NCI-H748 (cell line): ENCODE measurements at regions not wholly inside any gene's neighbourhood (a gene's known extent, or its start where the extent isn't known, plus 50 kb on each side); places are given as distances from the start of the nearest gene placed in this dataset.

ENCODE experiments used
- DNase-seq: peaks from one replicate; lab custom pipeline; 2025; ENCODE audit not compliant: unreplicated experiment; lab: John Stamatoyannopoulos, UW

GRCh38 chr2:58860586-58860985, 619.5 kb upstream of the FANCL start:
- DNase-seq = no peak

- no peak for DNase-seq
Measured at GRCh38 chr2:58856100-58856499, 615.0 kb upstream of the FANCL start.

- peak; percentile 22 for DNase-seq
Measured at GRCh38 chr2:58853420-58853819, 612.3 kb upstream of the FANCL start.

GRCh38 chr2:58852905-58853304, 611.8 kb upstream of the FANCL start:
- DNase-seq = no peak

GRCh38 chr2:58852243-58852642, 611.1 kb upstream of the FANCL start:
- DNase-seq = no peak

GRCh38 chr2:58851598-58851997, 610.5 kb upstream of the FANCL start:
- DNase-seq = no peak

DNA sequence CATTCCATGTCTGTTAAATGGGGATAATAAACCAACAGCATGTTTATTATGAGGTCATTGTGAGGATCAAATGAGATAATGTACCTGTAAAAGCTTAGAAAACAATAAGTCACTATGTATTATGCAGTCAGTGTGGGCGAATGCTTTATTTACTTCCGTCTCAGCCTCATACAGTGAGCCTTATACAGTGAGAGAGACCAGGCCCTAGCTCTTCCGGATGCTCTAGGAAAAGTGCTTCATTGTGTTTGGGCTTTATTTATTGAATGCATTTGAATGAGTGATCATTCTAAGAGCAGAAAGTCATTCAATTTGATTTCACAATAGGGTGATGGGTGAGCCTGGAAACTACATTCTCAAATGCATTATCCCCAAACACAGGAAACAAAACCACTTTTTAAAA, 603.9 kb upstream of the FANCL start:
- DNase-seq = peak; percentile 74

DNA sequence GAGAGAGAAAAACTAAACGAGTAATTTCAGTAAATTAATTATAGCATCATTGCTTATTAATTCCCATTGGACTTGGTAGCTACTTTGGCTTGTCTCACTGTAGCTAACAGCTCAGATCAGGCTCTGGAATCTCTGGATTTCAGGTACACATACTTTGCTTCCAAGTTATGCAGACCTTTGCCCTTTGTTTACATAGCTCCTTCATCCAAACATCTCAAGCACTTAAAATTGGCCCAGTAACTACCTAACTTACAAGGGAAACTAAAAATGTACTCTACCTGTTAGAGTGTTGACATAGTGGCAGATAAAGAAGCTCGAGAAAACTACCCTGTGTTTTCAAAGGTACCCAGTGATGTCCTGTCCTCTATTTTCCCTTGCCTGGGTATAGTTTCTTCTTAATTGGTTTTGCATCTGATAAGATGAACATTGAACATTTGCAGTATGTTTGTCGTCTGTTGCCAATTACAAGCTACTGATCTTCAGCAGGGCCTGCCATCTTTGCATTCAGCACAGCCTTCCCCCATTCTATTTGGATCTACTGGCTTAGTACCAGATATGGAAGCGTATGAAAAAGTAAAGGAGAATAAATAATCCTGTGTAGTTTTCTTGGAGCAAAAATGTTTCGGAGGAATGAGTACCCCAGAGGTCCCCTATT, 601.5 kb upstream of the FANCL start:
- DNase-seq = no peak

DNA sequence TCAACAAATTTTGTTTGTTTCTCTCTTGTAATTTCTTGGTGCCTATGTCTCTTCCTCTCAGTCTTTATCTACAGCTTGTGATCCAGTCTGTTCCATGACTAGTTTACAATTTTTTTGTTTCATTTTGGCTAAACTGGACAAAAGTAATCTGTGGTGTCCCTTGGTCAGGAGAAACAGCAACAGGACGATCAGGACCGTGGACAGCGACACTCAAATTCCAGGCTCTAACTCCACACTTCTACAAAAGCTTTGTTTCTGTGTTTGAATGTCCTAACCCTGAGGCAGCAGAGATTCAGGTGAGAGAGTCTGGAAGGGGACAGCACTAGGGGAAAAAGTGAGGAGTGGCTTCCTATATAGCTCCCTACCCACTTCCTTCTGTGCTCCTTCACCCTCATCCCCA, 593.3 kb upstream of the FANCL start:
- no peak for DNase-seq

DNA sequence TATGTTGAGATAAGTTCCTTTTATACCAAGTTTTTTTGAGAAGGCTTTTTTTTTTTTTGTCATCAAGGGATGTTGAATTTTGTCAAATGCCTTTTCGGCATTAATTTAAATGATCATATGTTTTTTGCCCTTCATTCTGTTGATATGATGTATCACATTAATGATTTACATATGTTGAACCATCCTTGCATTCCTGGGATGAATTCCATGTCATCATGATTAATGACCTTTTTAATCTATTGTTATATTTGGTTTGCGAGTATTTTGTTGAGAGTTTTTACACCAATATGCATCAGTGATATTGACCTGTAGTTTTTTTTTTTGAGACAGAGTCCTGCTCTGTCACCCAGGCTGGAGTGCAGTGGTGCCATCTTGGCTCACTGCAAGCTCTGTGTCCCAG, 585.7 kb upstream of the FANCL start:
- no peak for DNase-seq

GRCh38 chr2:58812771-58813344, 571.7 kb upstream of the FANCL start:
- peak; percentile 19 for DNase-seq

- no peak for DNase-seq
Measured at GRCh38 chr2:58805126-58805525, 564.0 kb upstream of the FANCL start.

DNA sequence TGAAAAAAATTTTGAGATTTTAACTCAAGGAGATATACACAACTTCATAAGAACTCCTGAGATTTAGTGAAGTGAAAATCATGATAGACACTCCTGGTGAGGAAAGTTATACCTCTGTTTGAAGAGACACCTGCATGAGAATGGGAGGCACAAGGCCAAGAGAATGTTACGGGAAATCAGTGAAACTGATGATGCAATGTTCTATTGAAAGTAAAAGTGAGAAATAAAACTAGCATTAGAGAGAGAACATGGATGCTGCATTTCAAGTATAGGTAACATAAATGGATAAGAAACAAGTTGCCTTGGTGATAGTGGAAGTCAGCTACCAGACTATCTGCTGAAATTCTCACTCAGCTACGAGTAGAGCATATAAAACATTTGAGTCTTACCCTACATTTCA, 562.1 kb upstream of the FANCL start:
- no peak for DNase-seq

DNA sequence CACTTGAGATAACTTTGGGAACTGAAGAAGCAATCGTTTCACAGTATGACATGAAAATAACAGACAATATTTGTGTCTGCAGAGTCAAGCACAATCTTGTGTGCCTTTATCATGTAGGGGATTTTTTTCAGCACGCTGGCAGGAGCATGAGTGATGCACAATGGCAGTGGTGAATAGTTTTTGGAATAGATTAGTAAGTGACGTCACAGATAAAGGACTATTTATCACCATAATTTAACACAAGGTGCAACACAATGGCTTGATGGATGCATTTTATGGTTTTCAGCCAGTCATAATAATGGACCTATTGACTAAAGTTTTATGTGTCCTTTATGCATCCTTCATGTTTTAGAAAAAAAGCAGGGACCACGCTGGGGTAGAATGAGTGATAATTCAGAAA, 559.8 kb upstream of the FANCL start:
- DNase-seq = peak; percentile 45

- DNase-seq = no peak
Measured at GRCh38 chr2:58798676-58799208, 557.6 kb upstream of the FANCL start.

- no peak for DNase-seq
Measured at GRCh38 chr2:58796239-58796910, 555.2 kb upstream of the FANCL start.

GRCh38 chr2:58794916-58795315, 553.8 kb upstream of the FANCL start:
- DNase-seq = no peak

DNA sequence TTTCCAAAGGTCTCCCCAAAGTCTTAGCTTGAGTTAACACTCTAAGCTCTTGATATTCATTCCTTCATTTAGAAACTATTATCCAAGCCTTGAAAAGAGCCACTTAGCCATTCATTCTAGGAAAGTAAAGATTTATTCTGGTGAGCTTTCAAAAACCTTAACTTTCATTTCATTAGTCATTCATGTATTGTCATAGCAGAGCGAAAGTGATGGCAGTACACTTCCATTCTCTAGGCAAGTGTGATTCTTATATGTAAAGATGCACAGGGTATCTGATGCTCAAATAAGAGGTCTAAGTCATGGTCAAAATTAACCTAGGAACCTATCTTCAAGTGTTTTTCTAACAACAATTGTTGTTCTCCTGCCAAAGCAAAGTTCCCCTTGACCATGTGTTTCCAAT, 553.0 kb upstream of the FANCL start:
- no peak for DNase-seq

- DNase-seq = no peak
Measured at GRCh38 chr2:58788402-58788801, 547.3 kb upstream of the FANCL start.

DNA sequence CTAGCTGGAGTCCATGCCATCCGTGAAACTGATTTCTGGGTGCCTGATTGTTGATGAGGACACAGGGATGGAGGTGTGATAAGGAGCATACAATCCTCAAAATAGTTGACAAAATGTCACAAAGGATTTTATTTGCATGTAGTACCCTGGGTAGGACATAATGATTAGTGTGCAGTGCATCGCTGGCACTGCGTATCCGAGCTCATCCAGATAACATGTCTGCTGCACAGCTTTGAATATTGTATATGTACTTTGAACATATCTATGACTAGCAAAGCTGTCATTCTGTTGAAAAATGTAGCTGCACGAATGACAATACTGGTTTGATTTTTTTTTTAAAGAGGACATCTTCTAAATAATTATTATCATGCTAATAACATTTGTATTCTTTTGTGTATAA, 529.7 kb upstream of the FANCL start:
- peak; percentile 38 for DNase-seq

DNA sequence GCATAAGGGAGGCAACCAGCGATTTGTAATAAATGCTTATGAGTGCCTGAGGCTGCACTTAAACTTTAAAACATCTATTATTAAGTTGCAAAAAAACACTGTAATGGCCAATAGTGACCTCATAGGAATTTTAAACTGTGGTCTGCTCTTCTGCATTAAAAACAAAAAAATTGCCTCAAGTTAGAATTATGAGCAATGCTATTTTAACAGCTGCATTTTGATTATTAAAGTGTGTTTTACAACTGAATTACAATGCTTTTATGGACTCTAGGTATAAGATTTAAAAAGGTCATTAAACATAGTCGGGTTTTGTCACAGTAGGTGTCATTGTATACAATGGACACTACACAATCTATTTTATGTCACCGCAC, 528.7 kb upstream of the FANCL start:
- peak; percentile 80 for DNase-seq

GRCh38 chr2:58769111-58769863, 528.2 kb upstream of the FANCL start:
- no peak for DNase-seq
